Natural killer cell (primary cell): ENCODE measurements at regions not wholly inside any gene's neighbourhood (a gene's known extent, or its start where the extent isn't known, plus 50 kb on each side); places are given as distances from the start of the nearest gene placed in this dataset.

Experiments
- ATAC-seq, 3 donors: fragments of 150-1000 bp in 2 of 3; fragments of 200-7000 bp in 1 of 3; cut with Tn5 transposase; 1 replicate in 1 of 3; 2 replicates in 2 of 3; pipeline ENCODE4 v1.10.0; 2021; ENCODE audit warnings: mild to moderate bottlenecking in 2 of 3, moderate library complexity in 2 of 3
- DNase-seq, 2 donors: peaks; one replicate each; pipeline versions ENCODE4 v3.0.0 to v3.0.0-alpha.2; 2013 to 2021; ENCODE audit warnings: mixed read lengths in 1 of 2
- H3K27ac ChIP-seq: one replicate; pipeline ENCODE4 v1.5.1; 2013; ENCODE audit warnings: mild to moderate bottlenecking, low read length
- H3K27me3 ChIP-seq: one replicate; pipeline ENCODE4 v1.6.1; 2013; ENCODE audit warnings: low read length; ENCODE audit not compliant: control insufficient read depth, insufficient read depth
- H3K36me3 ChIP-seq: one replicate; pipeline ENCODE4 v1.6.1; 2013; ENCODE audit warnings: low read length; ENCODE audit not compliant: control insufficient read depth, insufficient read depth
- H3K4me1 ChIP-seq: one replicate; pipeline ENCODE4 v1.6.1; 2013; ENCODE audit warnings: low read length; ENCODE audit not compliant: control insufficient read depth, insufficient read depth
- H3K4me3 ChIP-seq: one replicate; pipeline ENCODE4 v1.5.1; 2013; ENCODE audit warnings: low read length
- H3K9me3 ChIP-seq: one replicate; pipeline ENCODE4 v1.6.1; 2013; ENCODE audit warnings: low read length; ENCODE audit not compliant: control insufficient read depth, insufficient read depth
- H3K27ac Mint-ChIP-seq, 2 donors: one replicate each; pipeline ENCODE4 v1.8.0; 2022; ENCODE audit warnings: mild to moderate bottlenecking in 2 of 2, mixed read lengths in 2 of 2, moderate library complexity in 1 of 2
- H3K27me3 Mint-ChIP-seq, 2 donors: one replicate each; pipeline ENCODE4 v1.8.0; 2022; ENCODE audit warnings: low read depth in 2 of 2, mixed read lengths in 2 of 2
- H3K36me3 Mint-ChIP-seq: one replicate; pipeline ENCODE4 v1.8.0; 2022; ENCODE audit warnings: mixed read lengths
- H3K4me1 Mint-ChIP-seq, 2 donors: one replicate each; pipeline ENCODE4 v1.8.0; 2022; ENCODE audit warnings: mixed read lengths in 2 of 2
- H3K4me3 Mint-ChIP-seq: one replicate; pipeline ENCODE4 v1.8.0; 2022; ENCODE audit warnings: mild to moderate bottlenecking, moderate library complexity, mixed read lengths
- H3K9me3 Mint-ChIP-seq, 2 donors: one replicate each; pipeline ENCODE4 v1.8.0; 2022; ENCODE audit warnings: mixed read lengths in 2 of 2
- CTCF ChIP-seq: fragments of 200-600 bp; IDR thresholded peaks from one replicate; pipeline ENCODE4 v1.8.0; 2022; ENCODE audit warnings: antibody characterized with exemption
- WGBS: methylation state at CpG from one replicate; pipeline ENCODE4 v1.1.7; 2013; ENCODE audit warnings: missing lambda C conversion rate; ENCODE audit not compliant: insufficient coverage; 5-methylcytosine and 5-hydroxymethylcytosine counted together
- intact Hi-C: fragments of 100-400 bp; cut with micrococcal nuclease; formaldehyde crosslinking; loops from one replicate; pipeline ENCODE4 v1.14.2; 2022

GRCh38 chr11:38332046-38332445 lies 1734.0 kb upstream of the RAG2 start:
- Histone ChIP-seq H3K9me3 (no peaks in the 10 kb centered on the region), H3K36me3 (no peaks in the 10 kb centered on the region), H3K27me3 (no peaks in the 10 kb centered on the region), H3K27ac (no peak overlapping the region), H3K4me3 (no peak overlapping the region), H3K4me1 (no peaks in the 10 kb centered on the region)
- Mint-ChIP-seq H3K27me3 (no peaks in the 10 kb centered on the region), H3K4me1 (no peaks in the 10 kb centered on the region), H3K9me3 (peaks cover 2 to 7% of the 10 kb centered on the region in 2 donors), H3K4me3 (no peak overlapping the region), H3K27ac (no peak overlapping the region), H3K36me3 (no peaks in the 10 kb centered on the region)
- 100% methylated on average over 3 of the region's 3 CpGs for WGBS
- DNase-seq (no peak), ATAC-seq (no peak)
- intact Hi-C loops = no loop called here
- TF ChIP-seq CTCF = no peak

GRCh38 chr11:38330578-38330977 lies 1732.5 kb upstream of the RAG2 start:
- ATAC-seq = no peak
- intact Hi-C loops = no loop called here
- H3K4me1 ChIP-seq = no peaks in the 10 kb centered on the region
- Mint-ChIP-seq H3K9me3 (no peaks in the 10 kb centered on the region), H3K4me3 (no peak overlapping the region), H3K4me1 (no peaks in the 10 kb centered on the region), H3K27ac (no peak overlapping the region), H3K27me3 (no peaks in the 10 kb centered on the region), H3K36me3 (no peaks in the 10 kb centered on the region)
- no peak overlapping the region for H3K27ac ChIP-seq
- DNase-seq = no peak
- no peaks in the 10 kb centered on the region for H3K36me3 ChIP-seq
- WGBS = 59% methylated on average over 3 of the region's 3 CpGs
- no peak for TF ChIP-seq CTCF
- no peak overlapping the region for H3K4me3 ChIP-seq
- H3K27me3 ChIP-seq = no peaks in the 10 kb centered on the region
- H3K9me3 ChIP-seq = no peaks in the 10 kb centered on the region

- DNase-seq (no peak), ATAC-seq (no peak)
- Mint-ChIP-seq H3K9me3 (peaks cover 0 to 2% of the 10 kb centered on the region in 2 donors), H3K4me3 (no peak overlapping the region), H3K27ac (no peak overlapping the region), H3K4me1 (no peaks in the 10 kb centered on the region), H3K36me3 (no peaks in the 10 kb centered on the region), H3K27me3 (no peaks in the 10 kb centered on the region)
- Histone ChIP-seq H3K4me3 (no peak overlapping the region), H3K36me3 (no peaks in the 10 kb centered on the region), H3K4me1 (no peaks in the 10 kb centered on the region), H3K9me3 (peaks cover 3% of the 10 kb centered on the region), H3K27ac (no peak overlapping the region), H3K27me3 (no peaks in the 10 kb centered on the region)
- intact Hi-C loops = no loop called here
- no peak for TF ChIP-seq CTCF
- 45% methylated on average over 3 of the region's 3 CpGs for WGBS
Measured at GRCh38 chr11:38323961-38324761, 1726.1 kb upstream of the RAG2 start.

- intact Hi-C loops = no loop called here
- peaks cover 12% of the 10 kb centered on the region for H3K36me3 Mint-ChIP-seq
Measured at GRCh38 chr11:38315151-38315550, 1717.1 kb upstream of the RAG2 start.

More at GRCh38 chr11:38315151-38315550, 1717.1 kb upstream of the RAG2 start:
- H3K9me3 Mint-ChIP-seq = peaks cover 4 to 14% of the 10 kb centered on the region in 2 donors
- no peaks in the 10 kb centered on the region for H3K4me1 Mint-ChIP-seq
- no peak overlapping the region for H3K27ac Mint-ChIP-seq
- no peak overlapping the region for H3K4me3 Mint-ChIP-seq
- H3K4me3 ChIP-seq = no peak overlapping the region
- no peaks in the 10 kb centered on the region for H3K36me3 ChIP-seq
- H3K9me3 ChIP-seq = peaks cover 12% of the 10 kb centered on the region
- no peaks in the 10 kb centered on the region for H3K27me3 Mint-ChIP-seq
- no peak for DNase-seq
- H3K27ac ChIP-seq = no peak overlapping the region
- no peak for ATAC-seq
- no peak for TF ChIP-seq CTCF
- H3K27me3 ChIP-seq = no peaks in the 10 kb centered on the region
- WGBS = 93% methylated on average over 1 of the region's 1 CpG
- H3K4me1 ChIP-seq = no peaks in the 10 kb centered on the region
